HG03066 (cell line): ENCODE measurements at regions not wholly inside any gene's neighbourhood (a gene's known extent, or its start where the extent isn't known, plus 50 kb on each side); places are given as distances from the start of the nearest gene placed in this dataset.

Experiments used
- ATAC-seq: cut with Tn5 transposase; IDR thresholded peaks from one replicate; pipeline ENCODE4 v1.9.1; 2021; ENCODE audit warnings: low read depth; ENCODE audit not compliant: unreplicated experiment

GRCh38 chr2:155442755-155443372 lies 744.4 kb downstream of the KCNJ3 start:
- ATAC-seq = no peak

GRCh38 chr2:155442088-155442487 lies 743.6 kb downstream of the KCNJ3 start:
- ATAC-seq = no peak

DNA sequence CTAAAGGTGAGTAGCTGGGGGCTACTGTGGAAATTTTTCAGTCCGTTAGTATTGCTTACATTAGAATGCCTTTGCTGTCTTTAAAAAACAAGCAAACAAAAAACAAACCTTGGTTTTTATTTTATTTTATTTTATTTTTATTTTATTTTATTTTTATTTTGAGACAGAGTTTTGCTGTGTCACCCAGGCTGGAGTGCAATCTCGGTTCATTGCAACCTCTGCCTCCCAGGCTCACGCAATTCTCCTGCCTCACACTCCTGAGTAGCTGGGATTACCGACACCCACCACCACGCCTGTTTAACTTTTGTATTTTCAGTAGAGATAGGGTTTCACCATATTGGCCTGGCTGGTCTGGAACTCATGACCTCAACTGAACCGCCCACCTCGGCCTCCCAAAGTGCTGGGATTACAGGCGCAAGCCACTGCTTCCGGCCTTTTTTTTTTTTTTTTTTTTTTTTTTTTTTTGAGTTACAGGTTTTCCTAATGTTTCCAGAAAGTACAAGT lies 732.6 kb downstream of the KCNJ3 start:
- ATAC-seq = no peak

DNA sequence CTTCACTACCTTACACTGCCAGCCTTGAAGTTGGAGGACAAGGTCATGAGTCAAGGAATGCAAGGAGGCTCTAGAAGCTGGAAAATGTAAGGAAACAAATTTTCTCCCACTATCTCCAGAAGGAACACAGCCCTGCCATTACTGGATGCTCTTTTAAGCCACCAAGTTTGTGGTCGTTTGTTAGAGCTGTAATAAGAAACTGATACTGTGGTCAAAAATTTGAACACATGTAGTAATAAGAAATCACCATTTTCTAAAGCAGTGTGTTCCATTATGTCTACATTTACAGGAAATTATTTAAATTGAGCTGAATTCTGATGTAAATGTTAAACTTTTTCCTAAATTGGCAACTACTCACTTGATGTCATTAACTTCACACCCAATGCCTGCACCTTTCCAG lies 729.0 kb downstream of the KCNJ3 start:
- ATAC-seq = no peak

GRCh38 chr2:155424518-155424917 lies 726.0 kb downstream of the KCNJ3 start:
- ATAC-seq = no peak

DNA sequence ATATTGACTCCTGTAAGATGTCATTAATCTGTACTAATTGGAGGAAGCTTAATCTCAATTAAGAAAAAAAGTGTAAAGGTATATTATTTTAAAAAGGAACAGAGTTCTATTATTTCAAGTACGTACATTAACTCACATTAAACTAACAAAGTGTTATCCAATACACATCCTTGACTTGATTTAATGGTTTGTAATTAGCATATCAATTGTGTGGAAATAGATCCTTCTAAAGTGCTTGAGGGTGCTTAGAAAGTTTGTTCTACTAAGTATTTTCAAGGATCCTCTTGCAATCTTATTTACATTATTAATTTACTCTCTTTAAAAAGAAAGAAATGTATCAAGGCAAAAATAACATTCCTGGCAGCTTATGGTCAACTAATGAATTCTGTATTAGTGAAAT lies 720.3 kb downstream of the KCNJ3 start:
- ATAC-seq = no peak

DNA sequence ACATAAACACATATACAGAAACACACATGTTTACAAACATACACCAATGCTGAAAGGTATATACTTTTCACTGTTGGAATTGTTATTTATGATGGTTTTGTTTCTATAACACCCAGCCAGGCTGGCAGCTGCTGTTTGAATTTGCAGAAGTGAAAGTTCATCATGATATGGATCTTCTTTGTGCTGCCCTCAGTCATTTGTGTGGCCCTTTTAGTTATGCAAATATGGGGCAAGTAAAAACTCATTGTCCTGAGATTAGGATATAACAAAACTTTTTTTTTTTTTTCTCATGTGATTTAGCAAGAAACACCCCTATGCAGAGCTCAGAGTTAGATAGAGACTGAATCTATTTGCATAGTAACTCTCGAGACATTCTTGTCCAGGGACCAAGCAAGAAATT lies 714.1 kb downstream of the KCNJ3 start:
- ATAC-seq = peak; percentile 83

DNA sequence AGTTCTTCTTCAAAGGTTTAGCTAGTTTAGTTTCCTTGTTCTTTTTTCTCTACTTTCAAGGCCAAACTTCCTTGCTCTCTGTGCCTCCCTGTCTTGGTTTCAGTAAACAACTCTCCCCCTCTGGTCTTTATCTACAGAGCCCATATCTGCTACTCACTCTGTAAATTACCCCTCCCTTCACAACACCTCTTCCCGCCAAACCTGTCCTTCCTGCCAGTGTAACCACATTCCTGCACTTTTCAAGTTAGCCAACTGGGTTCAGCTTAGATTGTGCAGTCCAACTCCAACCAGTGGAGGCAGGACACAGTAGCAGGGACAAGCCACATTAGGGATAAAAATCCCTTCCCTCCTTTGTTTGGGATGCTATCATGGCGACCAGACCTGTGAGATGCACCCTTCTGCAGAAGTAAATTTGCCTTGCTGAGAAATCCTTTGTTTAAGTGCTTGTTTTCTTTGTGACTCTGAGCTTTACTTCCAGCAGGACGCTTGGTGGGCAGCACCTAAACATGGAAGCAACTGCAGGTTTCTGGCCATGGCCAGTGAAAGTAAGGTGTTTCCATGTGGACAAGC lies 706.0 kb downstream of the KCNJ3 start:
- ATAC-seq = no peak

DNA sequence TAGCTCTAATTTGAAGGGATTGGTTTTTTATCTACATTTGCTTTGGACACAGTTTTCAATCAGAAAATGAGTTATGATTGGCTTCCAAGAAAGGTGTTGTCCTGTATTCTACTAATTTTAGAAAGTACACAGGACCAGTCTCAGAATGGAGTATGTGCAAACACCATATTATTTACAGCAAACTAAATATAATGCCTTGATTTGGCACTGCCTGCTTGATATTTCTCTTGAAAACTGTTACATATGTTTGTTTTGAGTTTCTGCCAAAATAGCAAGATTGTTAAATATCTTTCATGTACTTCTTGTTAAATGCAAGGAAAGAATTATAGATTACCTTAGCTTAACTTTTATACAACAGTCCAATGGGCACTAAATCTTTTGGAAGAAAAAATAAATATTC lies 694.9 kb downstream of the KCNJ3 start:
- no peak for ATAC-seq

DNA sequence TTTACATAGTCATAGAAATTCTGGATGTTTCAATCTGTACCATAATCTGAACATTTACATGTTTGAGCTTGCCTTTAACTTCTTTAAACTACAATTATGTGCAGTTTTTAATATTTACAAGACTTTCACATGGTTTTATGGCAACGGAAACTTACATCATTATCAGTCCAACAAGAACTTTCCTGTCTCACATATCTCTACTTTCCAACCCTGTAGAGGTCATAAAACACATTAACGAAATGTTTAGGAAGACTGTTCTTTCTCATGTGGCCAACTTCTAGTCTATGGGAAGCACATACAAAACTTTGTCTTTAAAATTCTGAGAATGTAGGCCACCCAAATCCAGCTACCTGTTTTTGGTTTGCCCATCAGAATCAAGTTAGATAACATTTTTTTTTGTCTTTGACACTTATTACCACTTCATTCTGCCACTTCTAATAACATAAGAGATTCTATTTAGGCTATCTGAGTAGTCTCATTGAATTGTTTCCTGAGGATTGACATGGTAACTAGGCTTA lies 693.2 kb downstream of the KCNJ3 start:
- ATAC-seq = no peak

GRCh38 chr2:155389224-155389623 lies 690.7 kb downstream of the KCNJ3 start:
- no peak for ATAC-seq

DNA sequence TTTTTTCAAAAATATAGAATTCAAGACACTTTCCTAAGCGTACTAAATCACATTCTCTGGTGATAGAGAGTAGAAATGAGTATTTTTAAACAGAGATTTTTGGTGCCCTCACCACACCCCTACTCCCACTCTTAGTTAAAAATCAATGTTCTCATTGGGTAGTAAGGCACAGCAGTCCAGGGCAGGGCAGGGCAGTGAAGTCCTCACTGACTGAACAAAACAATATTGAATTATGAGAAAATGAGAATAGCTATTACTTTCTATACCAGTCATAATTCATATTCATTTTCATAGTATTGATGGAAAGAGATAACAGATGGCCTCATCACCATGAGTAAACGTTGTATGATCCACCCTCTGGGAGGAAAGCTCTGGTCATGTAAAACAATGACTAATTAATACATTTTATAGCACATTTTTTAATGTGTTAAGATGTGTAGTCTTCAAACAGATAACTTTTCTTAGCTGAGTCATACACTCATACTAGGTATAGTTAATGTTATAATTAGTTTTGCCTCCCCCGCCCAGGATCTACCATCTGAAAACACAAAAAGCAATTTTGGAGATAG lies 686.1 kb downstream of the KCNJ3 start:
- ATAC-seq = no peak

DNA sequence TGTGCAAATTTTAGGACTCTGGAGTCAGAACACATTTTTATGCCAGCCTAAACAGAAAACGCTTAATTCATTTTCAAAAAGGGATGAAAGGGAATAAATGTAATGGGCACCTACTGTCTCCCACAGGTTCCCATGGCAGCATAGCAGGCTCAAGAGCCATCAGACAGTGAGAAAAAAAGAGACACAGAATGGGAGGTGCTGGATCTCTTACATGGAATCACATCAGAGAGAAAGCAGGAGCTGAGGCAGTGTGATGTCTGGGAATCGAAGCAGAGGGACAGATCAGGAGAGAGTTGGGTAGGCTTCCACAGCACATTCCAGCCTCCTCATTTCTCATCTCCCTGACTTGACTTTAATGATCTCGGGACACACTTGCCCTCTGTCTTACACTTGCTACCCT lies 684.3 kb downstream of the KCNJ3 start:
- ATAC-seq = no peak

GRCh38 chr2:155381436-155381835 lies 682.9 kb downstream of the KCNJ3 start:
- ATAC-seq = no peak

DNA sequence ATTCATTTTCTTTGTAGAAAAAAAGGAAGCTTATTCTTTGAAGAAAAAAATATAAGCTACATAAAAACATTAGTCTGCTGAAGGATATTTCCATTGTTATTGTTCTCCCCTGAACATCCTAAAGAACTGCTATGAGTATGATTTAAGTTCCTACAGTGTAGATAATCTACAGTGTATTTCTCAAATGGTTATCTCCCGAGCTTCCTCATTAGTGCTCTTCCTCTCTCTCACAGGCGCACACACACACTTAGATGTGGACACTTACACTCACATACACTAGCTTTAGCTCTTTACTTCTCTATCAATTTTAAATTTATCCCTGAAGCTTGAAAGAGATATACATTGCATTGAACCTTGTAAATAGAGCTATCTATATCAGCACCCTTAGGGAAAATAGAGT lies 681.0 kb downstream of the KCNJ3 start:
- ATAC-seq = no peak

DNA sequence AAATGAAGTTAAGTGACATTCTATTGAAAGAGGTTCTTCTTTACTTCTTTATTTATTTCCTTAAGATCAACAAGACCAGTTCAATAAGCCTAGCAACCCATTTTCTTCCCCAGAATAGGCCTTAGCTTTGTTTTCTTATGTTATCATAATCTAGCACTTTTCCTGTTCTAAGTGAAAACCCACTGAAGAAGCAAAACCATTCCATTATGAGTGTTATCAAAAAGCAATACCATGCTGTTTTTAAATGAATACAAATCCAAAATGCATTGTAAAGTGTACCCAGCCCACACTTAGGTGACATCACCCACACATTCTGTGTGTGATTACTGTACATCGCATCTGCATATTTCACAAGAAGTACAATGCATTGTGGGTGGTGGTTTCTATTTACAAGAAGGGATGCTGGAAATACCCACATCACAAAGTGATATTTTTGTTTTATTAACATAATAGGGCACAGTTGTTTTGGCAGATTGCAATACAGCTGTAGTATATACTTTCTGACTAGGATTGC lies 679.5 kb downstream of the KCNJ3 start:
- no peak for ATAC-seq

GRCh38 chr2:155377266-155377680 lies 678.8 kb downstream of the KCNJ3 start:
- ATAC-seq = no peak

- ATAC-seq = no peak
Measured at GRCh38 chr2:155372969-155373368, 674.5 kb downstream of the KCNJ3 start.

DNA sequence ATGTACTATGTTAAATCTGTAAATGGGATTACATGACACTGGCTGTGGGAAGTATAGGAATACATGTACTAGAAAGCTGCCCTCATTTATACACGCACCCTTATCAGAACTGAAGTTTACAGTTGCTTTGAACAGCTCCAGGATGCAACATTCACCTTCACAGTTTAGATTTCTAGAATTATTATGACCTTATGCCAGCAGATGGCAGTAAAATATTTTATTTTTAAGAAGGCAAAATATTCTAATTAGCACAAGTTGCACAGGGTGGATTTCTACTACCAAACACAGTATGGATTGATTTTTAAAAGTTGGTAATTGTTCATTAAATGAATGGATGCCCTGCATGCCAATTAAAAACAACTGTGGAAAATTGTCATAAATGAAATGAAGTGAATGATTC lies 670.4 kb downstream of the KCNJ3 start:
- no peak for ATAC-seq

GRCh38 chr2:155364766-155365165 lies 666.3 kb downstream of the KCNJ3 start:
- no peak for ATAC-seq

DNA sequence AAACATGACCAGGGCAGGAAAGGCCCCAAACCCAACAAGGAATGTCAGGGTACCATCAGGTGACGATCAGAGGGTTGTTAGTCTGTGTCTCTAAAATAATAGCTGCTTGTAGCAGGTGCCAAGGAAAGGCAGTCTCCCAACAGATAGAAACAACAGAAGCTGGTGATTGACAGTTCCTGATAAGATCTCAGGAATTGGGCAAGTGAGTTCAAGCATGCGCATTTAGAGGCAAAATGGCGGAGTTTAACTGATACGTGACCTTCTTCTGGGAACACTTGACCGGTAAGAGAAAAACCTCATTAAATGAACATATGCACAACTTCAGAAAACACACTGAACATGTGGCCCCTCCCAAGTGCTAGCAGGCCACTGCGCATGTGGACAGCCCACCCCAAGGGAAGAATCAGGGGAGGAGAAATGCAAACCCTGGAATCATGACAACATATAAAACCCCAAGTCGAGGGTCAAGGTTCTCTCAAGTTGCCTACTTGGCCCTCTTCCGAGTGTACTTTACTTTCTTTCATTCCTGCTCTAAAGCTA lies 664.9 kb downstream of the KCNJ3 start:
- no peak for ATAC-seq

- no peak for ATAC-seq
Measured at GRCh38 chr2:155357172-155357571, 658.7 kb downstream of the KCNJ3 start.
